ENCODE measurements at regions not wholly inside any gene's neighbourhood (a gene's known extent, or its start where the extent isn't known, plus 50 kb on each side); places are given as distances from the start of the nearest gene placed in this dataset.

GRCh38 chr16:73569266-73569980, 521.5 kb upstream of the ZFHX3 start:
- TF ChIP-seq CTCF (IDR thresholded peaks at IDR 0.05) = no peak
- no peak for TF ChIP-seq POLR2A (IDR thresholded peaks at IDR 0.05)

Measured in right lobe of liver (tissue), 4 donors.